ENCODE measurements at regions not wholly inside any gene's neighbourhood (a gene's known extent, or its start where the extent isn't known, plus 50 kb on each side); places are given as distances from the start of the nearest gene placed in this dataset.
A peak's percentile ranks its signal among the peaks of the same experiment; 100 is the strongest.

- no peak for DNase-seq
These were observed 109.2 kb upstream of the DYRK2 start for GRCh38 chr12:67539329-67539728.

GRCh38 chr12:67539946-67540345 lies 108.6 kb upstream of the DYRK2 start:
- DNase-seq, result no peak

GRCh38 chr12:67540920-67541624 lies 107.5 kb upstream of the DYRK2 start:
- no peak for DNase-seq

- no peak for DNase-seq
These were observed 106.9 kb upstream of the DYRK2 start for GRCh38 chr12:67541625-67541991.

- DNase-seq, result no peak
These were observed 105.3 kb upstream of the DYRK2 start for GRCh38 chr12:67543021-67543770.

GRCh38 chr12:67545298-67545697 lies 103.2 kb upstream of the DYRK2 start:
- DNase-seq, result no peak

GRCh38 chr12:67546746-67547145 lies 101.8 kb upstream of the DYRK2 start:
- DNase-seq, result no peak

GRCh38 chr12:67555075-67555717 lies 93.3 kb upstream of the DYRK2 start:
- DNase-seq, result peak; percentile 57

- DNase-seq, result no peak
These were observed 89.8 kb upstream of the DYRK2 start for GRCh38 chr12:67558775-67559174.

- no peak for DNase-seq
These were observed 88.8 kb upstream of the DYRK2 start for GRCh38 chr12:67559751-67560150.

GRCh38 chr12:67562513-67563287 lies 85.8 kb upstream of the DYRK2 start:
- no peak for DNase-seq

GRCh38 chr12:67568055-67568454 lies 80.5 kb upstream of the DYRK2 start:
- no peak for DNase-seq

- no peak for DNase-seq
These were observed 76.1 kb upstream of the DYRK2 start for GRCh38 chr12:67572492-67572891.

GRCh38 chr12:67573566-67573965 lies 75.0 kb upstream of the DYRK2 start:
- no peak for DNase-seq

- peak; percentile 62 for DNase-seq
These were observed 69.4 kb upstream of the DYRK2 start for GRCh38 chr12:67578976-67579661.

GRCh38 chr12:67579662-67580003 lies 68.9 kb upstream of the DYRK2 start:
- no peak for DNase-seq

GRCh38 chr12:67582238-67582834 lies 66.2 kb upstream of the DYRK2 start:
- DNase-seq, result no peak

- no peak for DNase-seq
These were observed 65.7 kb upstream of the DYRK2 start for GRCh38 chr12:67582844-67583243.

GRCh38 chr12:67586951-67587350 lies 61.6 kb upstream of the DYRK2 start:
- no peak for DNase-seq

GRCh38 chr12:67589078-67589477 lies 59.5 kb upstream of the DYRK2 start:
- no peak for DNase-seq

GRCh38 chr12:67590149-67590790 lies 58.3 kb upstream of the DYRK2 start:
- DNase-seq, result peak; percentile 55

All from CD4-positive, alpha-beta T cell treated with Interleukin-17A for 1 hour (primary cell).